Motor neuron (in vitro differentiated cells): ENCODE measurements at regions not wholly inside any gene's neighbourhood (a gene's known extent, or its start where the extent isn't known, plus 50 kb on each side); places are given as distances from the start of the nearest gene placed in this dataset.
A peak's percentile ranks its signal among the peaks of the same experiment; 100 is the strongest.
"Not testable (repeated sequence)": the region's sequence is repeated elsewhere in the genome, so short reads cannot be mapped to it uniquely, and the experiment has no call there.

Experiments
- ATAC-seq, 8 experiments: fragments of 200-7000 bp; cut with Tn5 transposase; replicated peaks in 6 of 8; 2 replicates each; pipeline ENCODE4 v1.8.0; 2021; ENCODE audit warnings: mild to moderate bottlenecking in 8 of 8, moderate library complexity in 8 of 8
- H3K27ac ChIP-seq, 2 donors: fragments of 250-450 bp; sonication (Bioruptor Pico); 2 replicates each; pipeline ENCODE4 v1.9.0; 2021; ENCODE audit warnings: antibody characterized with exemption in 2 of 2, mild to moderate bottlenecking in 2 of 2, moderate library complexity in 1 of 2
- H3K4me1 ChIP-seq, 2 donors: fragments of 250-450 bp; sonication (Bioruptor Pico); replicated peaks in 1 of 2; 2 replicates each; pipeline ENCODE4 v1.6.1; 2021; ENCODE audit warnings: antibody characterized with exemption in 2 of 2, mild to moderate bottlenecking in 2 of 2, moderate library complexity in 1 of 2
- H3K4me3 ChIP-seq, 5 donors: fragments of 250-450 bp; sonication (Bioruptor Pico); 2 replicates each; pipeline ENCODE4 v1.9.0; 2021; ENCODE audit warnings: antibody characterized with exemption in 5 of 5, mild to moderate bottlenecking in 5 of 5, moderate library complexity in 4 of 5
- WGBS, 10 experiments: fragments of 450-650 bp; shearing (Covaris generic); methylation state at CpG; one replicate each; pipeline ENCODE4 v1.0.0; 2022; 5-methylcytosine and 5-hydroxymethylcytosine counted together
- in situ Hi-C, 9 experiments: fragments of 400-800 bp; cut with MboI; loops; one replicate each; pipeline ENCODE4 v1.15.0; 2021; ENCODE audit warnings: low sequenced_read_pairs in 9 of 9, low pct_unique_long_range_greater_than_20kb in 2 of 9; ENCODE audit not compliant: unreplicated experiment in 9 of 9

- H3K4me3 ChIP-seq, in situ Hi-C loops, H3K4me1 ChIP-seq, ATAC-seq, H3K27ac ChIP-seq: not testable (repeated sequence)
- WGBS, 10 experiments: no CpG with 5 or more reads among the region's 26 CpGs
These were observed 278.8 kb downstream of the FAM47B start for GRCh38 chrX:35221391-35221790.

DNA sequence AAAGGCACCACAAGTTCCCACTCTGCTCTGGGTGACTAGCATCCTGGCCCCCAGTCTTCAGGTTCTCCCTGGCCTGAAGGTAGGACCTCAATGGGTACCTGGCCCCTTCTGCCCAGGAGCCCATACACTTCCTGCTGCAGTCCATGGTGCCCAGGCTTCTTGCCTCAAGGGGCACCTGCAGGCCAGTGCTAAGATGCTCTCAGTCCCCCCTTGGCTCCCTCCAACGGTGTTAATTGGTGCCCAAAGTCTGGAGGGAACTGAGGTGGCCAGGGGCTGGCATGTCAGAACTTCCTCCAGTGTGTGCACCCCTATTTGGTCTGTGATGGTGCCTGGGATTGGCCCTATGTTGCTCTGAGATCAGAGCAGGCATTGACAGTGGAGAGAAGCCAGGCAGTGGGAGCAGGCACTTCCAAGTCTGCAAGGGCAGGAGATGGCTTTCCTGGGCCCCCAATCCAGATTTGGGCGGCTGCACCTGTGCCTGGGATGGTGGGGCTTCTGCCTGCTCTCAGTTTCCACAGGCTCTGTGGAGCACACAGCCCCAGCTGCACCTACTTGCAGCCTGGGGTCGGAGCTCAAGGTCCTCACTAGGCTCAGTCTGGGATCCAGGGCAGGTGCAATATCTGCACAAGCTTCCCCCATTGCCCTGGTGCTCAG lies 301.6 kb downstream of the FAM47B start:
- no peaks in the 10 kb centered on the region for H3K4me1 ChIP-seq
- in situ Hi-C loops: no loop called here
- ATAC-seq: no peak
- no CpG with 5 or more reads among the region's 3 CpGs for WGBS, 10 experiments
- H3K4me3 ChIP-seq: no peak overlapping the region
- no peak overlapping the region for H3K27ac ChIP-seq

DNA sequence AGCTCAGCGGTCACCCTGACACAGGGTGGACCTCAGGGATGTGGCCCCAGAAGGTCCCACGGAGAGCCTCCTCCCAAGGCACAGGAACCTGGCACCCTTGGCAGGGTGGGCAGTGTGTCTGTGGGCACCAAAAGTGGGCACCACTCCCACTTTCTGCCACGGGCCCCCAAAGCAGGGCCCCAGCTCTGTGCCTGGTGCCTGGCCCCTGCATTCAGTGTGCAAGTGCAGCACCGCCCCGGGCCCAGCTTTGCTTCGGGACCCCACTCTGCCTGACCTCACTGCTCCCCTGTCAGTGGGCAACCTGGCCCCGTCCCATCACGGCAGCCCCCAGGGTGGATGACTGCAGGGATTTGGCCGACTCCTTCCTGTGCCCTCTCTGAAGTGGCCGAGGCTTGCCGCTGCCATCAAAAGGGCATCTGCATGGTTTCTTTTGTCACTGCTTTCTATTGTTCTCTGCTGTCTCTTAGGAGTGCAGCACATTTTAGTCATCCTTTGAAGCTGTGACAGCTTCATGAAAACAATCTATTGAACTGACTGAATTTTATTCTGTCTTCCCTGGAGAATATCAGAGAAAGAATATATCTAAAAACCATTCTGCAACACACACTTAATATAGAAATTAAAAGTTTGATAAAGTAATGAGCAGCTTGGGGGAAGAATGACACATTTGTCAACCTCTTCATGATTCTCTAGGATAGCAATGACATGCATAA lies 302.4 kb downstream of the FAM47B start:
- in situ Hi-C loops: no loop called here
- 30 to 90% methylated on average over 2 of the region's 11 CpGs; no CpG with 5 or more reads in 8 of the 10 experiments for WGBS, 10 experiments
- Histone ChIP-seq H3K4me1 (no peaks in the 10 kb centered on the region), H3K4me3 (no peak overlapping the region), H3K27ac (no peak overlapping the region)
- peak in 1 of 8 experiments; percentile 20 for ATAC-seq

DNA sequence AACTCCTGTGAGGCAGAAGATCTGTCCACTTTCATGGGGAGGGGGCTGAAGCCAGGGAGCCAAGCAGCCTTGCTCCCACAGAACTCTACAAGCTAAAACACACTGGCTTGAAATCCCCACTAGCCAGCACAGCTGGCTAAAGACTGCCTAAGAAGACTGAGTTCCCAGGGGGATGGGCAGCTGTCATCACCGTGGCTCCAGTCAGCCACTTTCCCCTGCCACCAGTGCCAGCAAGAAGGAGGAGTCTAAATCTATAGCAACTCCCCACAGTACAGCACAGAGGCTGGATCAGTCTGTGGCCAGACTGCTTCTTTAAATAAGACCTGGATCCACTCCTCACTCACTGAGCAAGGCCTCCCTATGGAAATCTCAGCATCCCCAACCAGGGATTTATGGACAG lies 308.6 kb downstream of the FAM47B start:
- in situ Hi-C loops: no loop called here
- 40% methylated on average over 1 of the region's 1 CpG; no CpG with 5 or more reads in 9 of the 10 experiments for WGBS, 10 experiments
- no peaks in the 10 kb centered on the region for H3K4me1 ChIP-seq
- no peak for ATAC-seq
- no peak overlapping the region for H3K27ac ChIP-seq
- no peak overlapping the region for H3K4me3 ChIP-seq

DNA sequence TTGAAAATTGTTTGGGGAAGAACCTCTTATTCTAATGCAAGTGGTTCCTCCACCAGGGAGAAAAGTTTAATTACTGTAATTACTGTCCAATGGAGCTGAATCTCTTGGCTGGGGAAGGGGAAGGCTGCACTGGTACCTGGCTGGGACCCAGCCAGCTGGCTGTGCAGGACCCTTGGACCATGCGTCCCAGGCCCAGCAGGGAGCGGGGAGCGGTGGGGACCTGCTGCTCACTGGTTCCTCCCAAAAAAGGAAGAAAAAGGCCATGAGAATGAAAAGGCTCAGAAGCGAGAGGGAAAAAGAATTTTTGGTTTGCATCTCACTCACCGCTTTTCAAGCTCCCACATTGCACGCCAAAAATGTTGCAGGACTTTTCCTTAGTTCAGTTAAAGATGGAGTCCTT lies 333.5 kb downstream of the FAM47B start:
- in situ Hi-C loops: no loop called here
- no peaks in the 10 kb centered on the region for H3K4me1 ChIP-seq
- 54 to 73% (median 68%) methylated on average over 3 to 6 of the region's 6 CpGs; no CpG with 5 or more reads in 7 of the 10 experiments for WGBS, 10 experiments
- no peak overlapping the region for H3K27ac ChIP-seq
- H3K4me3 ChIP-seq: no peak overlapping the region
- ATAC-seq: no peak

- Histone ChIP-seq H3K4me3 (no peak overlapping the region), H3K4me1 (no peaks in the 10 kb centered on the region), H3K27ac (no peak overlapping the region)
- WGBS, 10 experiments: 32 to 100% (median 35%) methylated on average over 1 to 4 of the region's 9 CpGs; no CpG with 5 or more reads in 7 of the 10 experiments
- ATAC-seq: no peak
- in situ Hi-C loops: no loop called here
These were observed 342.8 kb downstream of the FAM47B start for GRCh38 chrX:35285289-35285962.

GRCh38 chrX:35288657-35289056 lies 346.1 kb downstream of the FAM47B start:
- ATAC-seq: no peak
- in situ Hi-C loops: no loop called here
- Histone ChIP-seq H3K27ac (no peak overlapping the region), H3K4me3 (no peak overlapping the region), H3K4me1 (no peaks in the 10 kb centered on the region)
- 0 to 100% (median 23%) methylated on average over 1 of the region's 1 CpG; no CpG with 5 or more reads in 6 of the 10 experiments for WGBS, 10 experiments

DNA sequence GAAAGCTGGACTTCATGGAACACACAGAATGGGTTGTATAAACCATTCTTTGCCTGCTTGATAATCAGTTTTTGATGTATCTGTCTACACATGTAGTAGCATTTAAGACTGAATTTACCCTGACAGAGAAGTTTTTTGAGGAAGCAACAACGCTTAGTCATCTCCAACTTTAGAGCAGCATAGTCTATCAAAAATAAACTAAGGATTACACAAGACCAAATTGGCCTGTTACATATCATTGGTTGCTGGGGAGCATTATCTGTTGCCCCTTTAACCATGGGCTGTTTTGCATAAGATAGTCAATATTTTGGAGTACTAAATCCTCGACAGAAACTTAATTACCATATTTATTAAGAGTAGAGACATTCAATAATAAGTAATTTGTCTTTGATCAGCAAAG lies 347.4 kb downstream of the FAM47B start:
- no peak for ATAC-seq
- WGBS, 10 experiments: 0 to 83% (median 17%) methylated on average over 1 to 2 of the region's 2 CpGs; no CpG with 5 or more reads in 4 of the 10 experiments
- Histone ChIP-seq H3K4me3 (no peak overlapping the region), H3K4me1 (no peaks in the 10 kb centered on the region), H3K27ac (no peak overlapping the region)
- in situ Hi-C loops: no loop called here

- H3K4me3 ChIP-seq: no peak overlapping the region
- no peak for ATAC-seq
- WGBS, 10 experiments: 66 to 100% methylated on average over 1 to 2 of the region's 2 CpGs; no CpG with 5 or more reads in 8 of the 10 experiments
- in situ Hi-C loops: no loop called here
- H3K27ac ChIP-seq: no peak overlapping the region
- H3K4me1 ChIP-seq: no peaks in the 10 kb centered on the region
These were observed 348.4 kb downstream of the FAM47B start for GRCh38 chrX:35291013-35291412.

GRCh38 chrX:35292522-35292921 lies 349.9 kb downstream of the FAM47B start:
- H3K27ac ChIP-seq: no peak overlapping the region
- ATAC-seq: no peak
- in situ Hi-C loops: no loop called here
- no peaks in the 10 kb centered on the region for H3K4me1 ChIP-seq
- no peak overlapping the region for H3K4me3 ChIP-seq

GRCh38 chrX:35305037-35305436 lies 362.4 kb downstream of the FAM47B start:
- in situ Hi-C loops, H3K4me1 ChIP-seq, ATAC-seq, H3K4me3 ChIP-seq, H3K27ac ChIP-seq: not testable (repeated sequence)

DNA sequence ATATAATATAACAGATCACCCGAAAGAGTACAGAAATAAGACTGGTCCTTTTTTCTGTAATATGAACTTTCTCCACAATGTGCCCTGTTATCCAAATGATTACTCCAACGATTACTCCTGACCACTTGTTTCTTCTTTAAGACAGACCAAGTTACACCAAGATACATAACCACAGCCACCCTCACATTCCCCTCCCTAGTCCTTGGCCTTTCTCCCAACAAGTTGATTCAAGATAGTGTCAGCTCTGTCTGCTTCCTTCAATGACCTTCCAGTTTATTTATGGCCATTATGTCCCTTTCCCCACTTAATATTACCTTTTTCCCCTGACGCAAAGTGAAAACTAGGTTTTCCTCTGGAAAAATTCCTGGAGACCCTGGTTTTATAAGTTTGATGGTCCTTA lies 397.2 kb downstream of the FAM47B start:
- Histone ChIP-seq H3K4me1 (no peaks in the 10 kb centered on the region), H3K4me3 (no peak overlapping the region), H3K27ac (no peak overlapping the region)
- in situ Hi-C loops: no loop called here
- no peak for ATAC-seq
- WGBS, 10 experiments: 0 to 100% (median 47%) methylated on average over 1 to 3 of the region's 3 CpGs; no CpG with 5 or more reads in 4 of the 10 experiments

DNA sequence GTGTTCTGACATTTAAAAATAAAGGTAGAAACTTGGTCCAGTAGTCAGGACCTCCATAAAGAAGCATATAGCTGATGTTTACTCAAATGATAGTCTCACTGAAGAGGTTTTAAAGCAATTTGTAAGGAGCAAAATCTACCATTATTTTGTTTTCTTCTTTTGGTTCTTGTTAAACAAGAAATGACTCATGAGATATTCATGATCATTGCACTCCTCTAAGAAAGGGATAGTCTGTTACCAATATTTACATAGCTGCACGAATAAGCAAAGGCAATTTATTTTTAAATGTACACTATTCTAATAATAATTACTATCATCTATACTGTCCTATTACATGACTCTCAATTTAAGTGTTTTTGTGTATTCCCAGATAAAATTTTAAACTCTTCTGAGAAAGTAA lies 397.9 kb downstream of the FAM47B start:
- peak in 1 of 8 experiments; percentile 64 for ATAC-seq
- Histone ChIP-seq H3K4me3 (no peak overlapping the region), H3K27ac (no peak overlapping the region), H3K4me1 (no peaks in the 10 kb centered on the region)
- WGBS, 10 experiments: 0 to 100% (median 24%) methylated on average over 1 of the region's 1 CpG; no CpG with 5 or more reads in 6 of the 10 experiments
- in situ Hi-C loops: no loop called here
